ENCODE measurements at regions not wholly inside any gene's neighbourhood (a gene's known extent, or its start where the extent isn't known, plus 50 kb on each side); places are given as distances from the start of the nearest gene placed in this dataset.

- TF ChIP-seq CTCF (IDR thresholded peaks at IDR 0.05; ENCODE audit: extremely low read depth in 1 of 2, insufficient read depth in 1 of 2, low read depth in 1 of 2, low read length in 2 of 2) (no peak), POLR2A (IDR thresholded peaks at IDR 0.05; ENCODE audit: low read depth, low read length) (no peak), EZH2 (IDR thresholded peaks at IDR 0.05; ENCODE audit: borderline replicate concordance, low read depth, low read length, severe bottlenecking) (no peak), GATA2 (IDR thresholded peaks at IDR 0.05; ENCODE audit: insufficient read depth, insufficient read length, low read depth, low read length) (no peak), POLR2AphosphoS5 (IDR thresholded peaks at IDR 0.05; ENCODE audit: insufficient read depth, low read depth, low read length) (no peak)
Observed at GRCh38 chr4:134018846-134019245, 182.7 kb downstream of the PABPC4L start.
